Type B pancreatic cell (in vitro differentiated cells): ENCODE measurements at regions not wholly inside any gene's neighbourhood (a gene's known extent, or its start where the extent isn't known, plus 50 kb on each side); places are given as distances from the start of the nearest gene placed in this dataset.

Experiments
- DNase-seq: peaks from one replicate; pipeline ENCODE4 v3.0.0; 2021; ENCODE audit warnings: mixed read lengths; ENCODE audit not compliant: unreplicated experiment; ENCODE audit errors: extremely low spot score
- H3K27ac Mint-ChIP-seq: 2 replicates; pipeline ENCODE4 v1.8.0; 2021; ENCODE audit warnings: mild to moderate bottlenecking, mixed read lengths
- H3K27me3 Mint-ChIP-seq: 2 replicates; pipeline ENCODE4 v1.8.0; 2021; ENCODE audit warnings: mixed read lengths
- H3K36me3 Mint-ChIP-seq: 2 replicates; pipeline ENCODE4 v1.8.0; 2021; ENCODE audit warnings: mixed read lengths
- H3K4me1 Mint-ChIP-seq: one replicate; pipeline ENCODE4 v1.8.0; 2021; ENCODE audit warnings: mixed read lengths; ENCODE audit not compliant: unreplicated experiment
- H3K4me3 Mint-ChIP-seq: 2 replicates; pipeline ENCODE4 v1.8.0; 2021; ENCODE audit warnings: mild to moderate bottlenecking, mixed read lengths
- H3K9me3 Mint-ChIP-seq: 2 replicates; pipeline ENCODE4 v1.8.0; 2021; ENCODE audit warnings: mixed read lengths
- CTCF ChIP-seq: fragments of 200-600 bp; sonication (generic); conservative IDR thresholded peaks from 2 replicates; pipeline ENCODE4 v1.5.0; 2021; ENCODE audit warnings: antibody characterized with exemption, mild to moderate bottlenecking

GRCh38 chr10:61065051-61065450 lies 121.1 kb upstream of the RHOBTB1 start:
- H3K27me3 Mint-ChIP-seq, result no peaks in the 10 kb centered on the region
- no peaks in the 10 kb centered on the region for H3K36me3 Mint-ChIP-seq
- no peaks in the 10 kb centered on the region for H3K9me3 Mint-ChIP-seq
- H3K4me3 Mint-ChIP-seq, result no peak overlapping the region
- H3K27ac Mint-ChIP-seq, result no peak overlapping the region
- TF ChIP-seq CTCF, result no peak
- H3K4me1 Mint-ChIP-seq, result peaks cover 21% of the 10 kb centered on the region
- no peak for DNase-seq

- no peak overlapping the region for H3K27ac Mint-ChIP-seq
- TF ChIP-seq CTCF, result no peak
- H3K36me3 Mint-ChIP-seq, result no peaks in the 10 kb centered on the region
- no peak for DNase-seq
- H3K4me3 Mint-ChIP-seq, result no peak overlapping the region
- no peaks in the 10 kb centered on the region for H3K9me3 Mint-ChIP-seq
- H3K4me1 Mint-ChIP-seq, result peaks cover 21% of the 10 kb centered on the region
- no peaks in the 10 kb centered on the region for H3K27me3 Mint-ChIP-seq
Observed at GRCh38 chr10:61064356-61064755, 120.4 kb upstream of the RHOBTB1 start.

- Mint-ChIP-seq H3K27me3 (no peaks in the 10 kb centered on the region), H3K9me3 (no peaks in the 10 kb centered on the region), H3K27ac (no peak overlapping the region), H3K4me3 (no peak overlapping the region), H3K36me3 (no peaks in the 10 kb centered on the region), H3K4me1 (peaks cover 21% of the 10 kb centered on the region)
- no peak for TF ChIP-seq CTCF
- DNase-seq, result no peak
Observed at GRCh38 chr10:61063901-61064300, 119.9 kb upstream of the RHOBTB1 start.

- Mint-ChIP-seq H3K4me3 (no peak overlapping the region), H3K27me3 (no peaks in the 10 kb centered on the region), H3K9me3 (no peaks in the 10 kb centered on the region), H3K36me3 (no peaks in the 10 kb centered on the region), H3K27ac (no peak overlapping the region), H3K4me1 (peaks cover 21% of the 10 kb centered on the region)
- TF ChIP-seq CTCF, result no peak
- no peak for DNase-seq
Observed at GRCh38 chr10:61063034-61063433, 119.0 kb upstream of the RHOBTB1 start.

GRCh38 chr10:61061923-61062504 lies 118.0 kb upstream of the RHOBTB1 start:
- Mint-ChIP-seq H3K36me3 (no peaks in the 10 kb centered on the region), H3K4me1 (peaks cover 19% of the 10 kb centered on the region), H3K27ac (no peak overlapping the region), H3K27me3 (no peaks in the 10 kb centered on the region), H3K9me3 (no peaks in the 10 kb centered on the region), H3K4me3 (no peak overlapping the region)
- DNase-seq, result no peak
- TF ChIP-seq CTCF, result no peak

- H3K27ac Mint-ChIP-seq, result no peak overlapping the region
- no peaks in the 10 kb centered on the region for H3K9me3 Mint-ChIP-seq
Observed at GRCh38 chr10:61059636-61060035, 115.7 kb upstream of the RHOBTB1 start.

More at GRCh38 chr10:61059636-61060035, 115.7 kb upstream of the RHOBTB1 start:
- DNase-seq, result no peak
- Mint-ChIP-seq H3K4me3 (no peak overlapping the region), H3K36me3 (no peaks in the 10 kb centered on the region), H3K4me1 (peaks cover 11% of the 10 kb centered on the region), H3K27me3 (no peaks in the 10 kb centered on the region)
- no peak for TF ChIP-seq CTCF
